H1 (cell line): ENCODE measurements at regions not wholly inside any gene's neighbourhood (a gene's known extent, or its start where the extent isn't known, plus 50 kb on each side); places are given as distances from the start of the nearest gene placed in this dataset.

Source experiments
- CTCF ChIA-PET: fragments of 300-600 bp; sonication (Branson Sonifier 250); formaldehyde crosslinking; loops from one replicate; lab custom pipeline; 2021; ENCODE audit not compliant: partially characterized antibody; lab: Charles Lee
- POLR2A ChIA-PET: fragments of 300-600 bp; sonication (Branson Sonifier 250); formaldehyde crosslinking; loops from one replicate; lab custom pipeline; 2021; ENCODE audit warnings: inconsistent platforms; ENCODE audit not compliant: partially characterized antibody; lab: Charles Lee
- DNase-seq, 2 experiments: peaks; one replicate each; pipeline versions ENCODE4 v3.0.0 to v3.0.0-alpha.2; 2010 to 2022; ENCODE audit warnings: low spot score in 2 of 2, low read depth in 1 of 2, mixed read lengths in 1 of 2
- FAIRE-seq: peaks from 2 replicates; lab custom pipeline; 2011; peaks lifted over from hg19 to GRCh38; lab: Jason Lieb, UNC
- H2AFZ ChIP-seq: 2 replicates; pipeline ENCODE4 v1.8.1; 2012; ENCODE audit warnings: low read length, inconsistent platforms
- H2AK5ac ChIP-seq: 2 replicates; pipeline ENCODE4 v1.6.1; 2013; ENCODE audit warnings: low read depth, low read length
- H2BK120ac ChIP-seq: replicated peaks from 2 replicates; pipeline ENCODE3; 2013; ENCODE audit warnings: low read depth, low read length, inconsistent platforms
- H2BK12ac ChIP-seq: 2 replicates; pipeline ENCODE4 v1.6.1; 2013; ENCODE audit warnings: low read depth, low read length
- H2BK15ac ChIP-seq: 2 replicates; pipeline ENCODE4 v1.6.1; 2013; ENCODE audit warnings: low read length
- H2BK20ac ChIP-seq: 2 replicates; pipeline ENCODE4 v1.6.1; 2013; ENCODE audit warnings: low read length
- H2BK5ac ChIP-seq: 2 replicates; pipeline ENCODE4 v1.6.1; 2013; ENCODE audit warnings: low read depth, low read length
- H3K14ac ChIP-seq: 2 replicates; pipeline ENCODE4 v1.6.1; 2013; ENCODE audit warnings: inconsistent platforms; ENCODE audit not compliant: insufficient read length
- H3K18ac ChIP-seq: 2 replicates; pipeline ENCODE4 v1.6.1; 2013; ENCODE audit warnings: low read length; ENCODE audit errors: extremely low read depth
- H3K23ac ChIP-seq: 2 replicates; pipeline ENCODE4 v1.6.1; 2013; ENCODE audit warnings: inconsistent platforms; ENCODE audit not compliant: insufficient read length
- H3K23me2 ChIP-seq: 2 replicates; pipeline ENCODE4 v1.6.1; 2013; ENCODE audit warnings: low read depth, low read length
- H3K27ac ChIP-seq: 2 replicates; pipeline ENCODE4 v1.6.1; 2011; ENCODE audit warnings: low read depth, low read length, inconsistent platforms
- H3K27me3 ChIP-seq, 4 experiments: replicated peaks in 1 of 4; 1 replicate in 1 of 4; 2 replicates in 3 of 4; pipeline versions ENCODE4 v1.6.1 to v1.8.1; 2011 to 2013; ENCODE audit warnings: low read length in 3 of 4, mild to moderate bottlenecking in 3 of 4, inconsistent platforms in 2 of 4, mixed read lengths in 2 of 4, moderate library complexity in 1 of 4; ENCODE audit not compliant: control insufficient read depth in 3 of 4, insufficient read depth in 3 of 4; ENCODE audit errors: extremely low read depth in 1 of 4
- H3K36me3 ChIP-seq, 4 experiments: 2 replicates each; pipeline versions ENCODE4 v1.6.1 to v1.8.1; 2011 to 2013; ENCODE audit warnings: mild to moderate bottlenecking in 4 of 4, low read length in 3 of 4, moderate library complexity in 2 of 4, control low read depth in 1 of 4, inconsistent platforms in 1 of 4; ENCODE audit not compliant: insufficient read depth in 4 of 4, control insufficient read depth in 2 of 4
- H3K4ac ChIP-seq: replicated peaks from 2 replicates; pipeline ENCODE3; 2013; ENCODE audit warnings: low read length, low read depth, mixed read lengths, inconsistent platforms; ENCODE audit not compliant: insufficient read length
- H3K4me1 ChIP-seq, 4 experiments: replicated peaks in 1 of 4; 1 replicate in 1 of 4; 2 replicates in 3 of 4; pipeline versions ENCODE4 v1.6.1 to v1.8.1; 2011 to 2013; ENCODE audit warnings: low read length in 3 of 4, inconsistent platforms in 2 of 4, mixed read lengths in 1 of 4; ENCODE audit not compliant: insufficient read depth in 4 of 4, control insufficient read depth in 3 of 4
- H3K4me2 ChIP-seq, 2 experiments: 2 replicates each; pipeline versions ENCODE4 v1.6.1 to v1.8.1; 2011 to 2013; ENCODE audit warnings: low read depth in 2 of 2, low read length in 2 of 2, control low read depth in 1 of 2, inconsistent platforms in 1 of 2, mild to moderate bottlenecking in 1 of 2; ENCODE audit not compliant: insufficient read depth in 1 of 2
- H3K4me3 ChIP-seq, 4 experiments: fragments of 200-600, 300-600 bp in 1 of 4; sonication (generic), shearing (Covaris generic), sonication (Bioruptor Twin) in 1 of 4; 2 replicates each; pipeline versions ENCODE4 v1.5.1 to v1.8.1; 2011 to 2016; ENCODE audit warnings: low read length in 4 of 4, low read depth in 3 of 4, control low read depth in 2 of 4, inconsistent platforms in 2 of 4, mild to moderate bottlenecking in 2 of 4, mixed read lengths in 1 of 4, moderate library complexity in 1 of 4; ENCODE audit not compliant: insufficient read depth in 2 of 4; ENCODE audit errors: extremely low read depth in 1 of 4
- H3K56ac ChIP-seq: replicated peaks from 2 replicates; pipeline ENCODE3; 2013; ENCODE audit warnings: low read depth, mild to moderate bottlenecking, mixed read lengths, low read length, inconsistent platforms; ENCODE audit not compliant: insufficient read length
- H3K79me1 ChIP-seq: 2 replicates; pipeline ENCODE4 v1.6.1; 2013; ENCODE audit warnings: low read depth, low read length, control low read depth
- H3K79me2 ChIP-seq, 2 experiments: 2 replicates each; pipeline versions ENCODE4 v1.6.1 to v1.8.1; 2012 to 2013; ENCODE audit warnings: low read length in 2 of 2, mild to moderate bottlenecking in 2 of 2, inconsistent platforms in 1 of 2; ENCODE audit not compliant: insufficient read depth in 2 of 2, control insufficient read depth in 1 of 2
- H3K9ac ChIP-seq, 4 experiments: replicated peaks in 1 of 4; 1 replicate in 1 of 4; 2 replicates in 3 of 4; pipeline versions ENCODE4 v1.6.1 to v1.8.1; 2011 to 2013; ENCODE audit warnings: low read depth in 3 of 4, low read length in 3 of 4, control low read depth in 2 of 4, mild to moderate bottlenecking in 2 of 4, moderate library complexity in 2 of 4, inconsistent platforms in 1 of 4; ENCODE audit errors: extremely low read depth in 1 of 4
- H3K9me3 ChIP-seq, 2 experiments: 2 replicates each; pipeline versions ENCODE4 v1.6.1 to v1.8.1; 2012 to 2013; ENCODE audit warnings: mild to moderate bottlenecking in 2 of 2, moderate library complexity in 2 of 2, control low read depth in 1 of 2, inconsistent platforms in 1 of 2, low read depth in 1 of 2, low read length in 1 of 2, mixed read lengths in 1 of 2; ENCODE audit not compliant: insufficient read depth in 2 of 2
- H4K20me1 ChIP-seq, 2 experiments: replicated peaks in 1 of 2; 2 replicates each; pipeline versions ENCODE3 to v1.8.1; 2011 to 2013; ENCODE audit warnings: inconsistent platforms in 2 of 2, low read length in 2 of 2, mild to moderate bottlenecking in 1 of 2; ENCODE audit not compliant: insufficient read depth in 2 of 2, control insufficient read depth in 1 of 2
- H4K5ac ChIP-seq: 2 replicates; pipeline ENCODE4 v1.6.1; 2013; ENCODE audit warnings: low read length, low read depth, mixed read lengths, inconsistent platforms; ENCODE audit not compliant: insufficient read length
- H4K8ac ChIP-seq: 2 replicates; pipeline ENCODE4 v1.8.0; 2013; ENCODE audit warnings: mild to moderate bottlenecking, moderate library complexity, low read length, inconsistent platforms; ENCODE audit not compliant: insufficient read depth; ENCODE audit errors: extremely low read depth
- H4K91ac ChIP-seq: replicated peaks from 2 replicates; pipeline ENCODE3; 2013; ENCODE audit warnings: low read length, mixed read lengths, inconsistent platforms; ENCODE audit not compliant: insufficient read length
- BACH1 ChIP-seq: IDR thresholded peaks from 2 replicates; pipeline ENCODE4 v1.6.1; 2012; ENCODE audit warnings: low read length, improper control_type of control experiment
- CBX8 ChIP-seq: fragments of 300-800, 300-1000 bp; sonication (generic); IDR thresholded peaks from 2 replicates; pipeline ENCODE4 v1.7.1; 2016; ENCODE audit warnings: low read depth, low read length, borderline replicate concordance
- HDAC2 ChIP-seq, 2 experiments: fragments of 300-600 bp in 1 of 2; sonication (generic) in 1 of 2; IDR thresholded peaks; 2 replicates each; pipeline ENCODE4 v1.6.1; 2011 to 2012; ENCODE audit warnings: low read depth in 2 of 2, low read length in 2 of 2, mild to moderate bottlenecking in 2 of 2, moderate library complexity in 2 of 2, borderline replicate concordance in 1 of 2, inconsistent platforms in 1 of 2
- MAX ChIP-seq: IDR thresholded peaks from 2 replicates; pipeline ENCODE4 v1.6.1; 2012; ENCODE audit warnings: inconsistent platforms
- SAP30 ChIP-seq: fragments of 300-600 bp; sonication (generic); IDR thresholded peaks from 2 replicates; pipeline ENCODE4 v1.7.1; 2012; ENCODE audit warnings: low read length, moderate library complexity, mild to moderate bottlenecking, inconsistent platforms; ENCODE audit not compliant: insufficient read depth, insufficient replicate concordance
- SP4 ChIP-seq: IDR thresholded peaks from 2 replicates; pipeline ENCODE4 v1.6.1; 2012; ENCODE audit warnings: low read length, inconsistent platforms
- TCF12 ChIP-seq: IDR thresholded peaks from 2 replicates; pipeline ENCODE4 v1.6.1; 2011; ENCODE audit warnings: low read depth, mild to moderate bottlenecking, low read length
- WGBS, 2 experiments: shearing (Covaris generic) in 1 of 2; methylation state at CpG; one replicate each; pipeline versions ENCODE4 v1.1.6 to v1.1.7; 2013 to 2015; ENCODE audit warnings: low lambda C conversion rate in 2 of 2, mixed read lengths in 2 of 2, inconsistent platforms in 1 of 2, low coverage in 1 of 2, missing lambda C conversion rate in 1 of 2; ENCODE audit not compliant: insufficient replicate concordance in 2 of 2, insufficient coverage in 1 of 2, insufficient read length in 1 of 2; ENCODE audit errors: extremely low coverage in 1 of 2, missing lambda C conversion rate in 1 of 2; 5-methylcytosine and 5-hydroxymethylcytosine counted together
- TF ChIP-seq, protein P1 (sequence below): IDR thresholded peaks from 2 replicates; pipeline ENCODE4 v1.6.1; 2011; ENCODE audit warnings: low read depth, mild to moderate bottlenecking, low read length; ENCODE audit not compliant: insufficient read depth

- no peak for TF ChIP-seq SP4
Observed at GRCh38 chr10:1802413-1802812, 65.1 kb upstream of the ADARB2 start (continued).

- Histone ChIP-seq H3K14ac (no peak overlapping the region), H3K27ac (no peak overlapping the region), H3K23ac (no peak overlapping the region), H3K9me3 (no peaks in the 10 kb centered on the region), H3K56ac (no peak overlapping the region), H2AFZ (no peak overlapping the region), H3K27me3 (no peaks in the 10 kb centered on the region; a peak in 1 of 7 replicates), H3K79me2 (no peaks in the 10 kb centered on the region), H3K23me2 (no peaks in the 10 kb centered on the region), H2AK5ac (no peak overlapping the region), H4K20me1 (no peaks in the 10 kb centered on the region), H2BK12ac (no peak overlapping the region), H2BK20ac (no peak overlapping the region), H2BK5ac (no peak overlapping the region), H2BK120ac (no peak overlapping the region), H4K8ac (no peak overlapping the region), H3K4me1 (peaks cover 0 to 6% (median 2%) of the 10 kb centered on the region in 4 experiments; a peak in 3 of 7 replicates), H3K4me2 (no peak overlapping the region), H3K9ac (no peak overlapping the region), H2BK15ac (no peak overlapping the region), H3K4me3 (no peak overlapping the region), H3K36me3 (no peaks in the 10 kb centered on the region), H4K91ac (no peak overlapping the region), H3K4ac (no peak overlapping the region), H4K5ac (no peak overlapping the region), H3K79me1 (no peaks in the 10 kb centered on the region), H3K18ac (no peak overlapping the region)
- POLR2A ChIA-PET: no interaction called here
- CTCF ChIA-PET: interaction anchor here (0.6 to 0.7 kb wide), 2 partner anchors 95 to 109 kb away, joined by 3 read pairs; no protein-coding TSS in a partner anchor
- TF ChIP-seq, protein P1, sequence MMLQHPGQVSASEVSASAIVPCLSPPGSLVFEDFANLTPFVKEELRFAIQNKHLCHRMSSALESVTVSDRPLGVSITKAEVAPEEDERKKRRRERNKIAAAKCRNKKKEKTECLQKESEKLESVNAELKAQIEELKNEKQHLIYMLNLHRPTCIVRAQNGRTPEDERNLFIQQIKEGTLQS: no peak
- TF ChIP-seq CBX8 (no peak), MAX (no peak), HDAC2 (IDR thresholded peaks at IDR 0.05; ENCODE audit: borderline replicate concordance in 1 of 2, low read depth in 2 of 2, low read length in 2 of 2) (no peak), TCF12 (no peak), SAP30 (no peak), BACH1 (no peak)
- DNase-seq: no peak
- 92% methylated on average over 9 of the region's 9 CpGs; no CpG with 5 or more reads in 1 of the 2 experiments for WGBS, 2 experiments
- FAIRE-seq: no peak
Observed at GRCh38 chr10:1788401-1788800, 51.1 kb upstream of the ADARB2 start.
